ENCODE measurements at regions not wholly inside any gene's neighbourhood (a gene's known extent, or its start where the extent isn't known, plus 50 kb on each side); places are given as distances from the start of the nearest gene placed in this dataset.

DNA sequence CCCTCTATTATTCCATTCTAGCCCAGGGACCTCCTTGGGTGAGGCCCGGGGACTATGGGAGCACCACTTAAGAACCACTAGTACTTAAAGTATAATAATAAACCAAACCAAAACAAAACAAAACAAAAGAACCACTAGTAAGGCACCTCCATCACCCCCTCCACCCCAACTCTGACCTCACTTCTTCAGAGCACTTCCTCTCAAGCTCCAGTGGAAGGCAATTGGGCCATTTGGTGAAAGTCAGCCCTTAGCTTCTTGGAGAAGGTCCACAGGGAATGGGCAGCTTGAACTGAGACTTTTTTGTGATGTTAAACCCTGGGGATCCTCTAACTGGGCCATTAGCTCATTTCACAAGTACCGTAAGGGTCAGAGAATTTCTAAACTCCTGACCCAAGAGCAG is 237.3 kb downstream of the RHOU start:
- DNase-seq: no peak
- Histone ChIP-seq H3K36me3 (no peaks in the 10 kb centered on the region), H3K27me3 (no peaks in the 10 kb centered on the region), H3K9me3 (no peaks in the 10 kb centered on the region), H3K4me3 (no peak overlapping the region), H3K4me1 (no peaks in the 10 kb centered on the region), H3K27ac (no peak overlapping the region)
- intact Hi-C loops (cut with DNase I): no loop called here
- TF ChIP-seq EP300 (IDR thresholded peaks at IDR 0.05): no peak
- no peak for TF ChIP-seq POLR2A (IDR thresholded peaks at IDR 0.05)
- no peak for TF ChIP-seq POLR2AphosphoS5 (IDR thresholded peaks at IDR 0.05)
- TF ChIP-seq, protein P1, sequence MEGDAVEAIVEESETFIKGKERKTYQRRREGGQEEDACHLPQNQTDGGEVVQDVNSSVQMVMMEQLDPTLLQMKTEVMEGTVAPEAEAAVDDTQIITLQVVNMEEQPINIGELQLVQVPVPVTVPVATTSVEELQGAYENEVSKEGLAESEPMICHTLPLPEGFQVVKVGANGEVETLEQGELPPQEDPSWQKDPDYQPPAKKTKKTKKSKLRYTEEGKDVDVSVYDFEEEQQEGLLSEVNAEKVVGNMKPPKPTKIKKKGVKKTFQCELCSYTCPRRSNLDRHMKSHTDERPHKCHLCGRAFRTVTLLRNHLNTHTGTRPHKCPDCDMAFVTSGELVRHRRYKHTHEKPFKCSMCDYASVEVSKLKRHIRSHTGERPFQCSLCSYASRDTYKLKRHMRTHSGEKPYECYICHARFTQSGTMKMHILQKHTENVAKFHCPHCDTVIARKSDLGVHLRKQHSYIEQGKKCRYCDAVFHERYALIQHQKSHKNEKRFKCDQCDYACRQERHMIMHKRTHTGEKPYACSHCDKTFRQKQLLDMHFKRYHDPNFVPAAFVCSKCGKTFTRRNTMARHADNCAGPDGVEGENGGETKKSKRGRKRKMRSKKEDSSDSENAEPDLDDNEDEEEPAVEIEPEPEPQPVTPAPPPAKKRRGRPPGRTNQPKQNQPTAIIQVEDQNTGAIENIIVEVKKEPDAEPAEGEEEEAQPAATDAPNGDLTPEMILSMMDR (IDR thresholded peaks at IDR 0.05): no peak
- WGBS, 2 donors: 93 to 94% methylated on average over 2 of the region's 2 CpGs

DNA sequence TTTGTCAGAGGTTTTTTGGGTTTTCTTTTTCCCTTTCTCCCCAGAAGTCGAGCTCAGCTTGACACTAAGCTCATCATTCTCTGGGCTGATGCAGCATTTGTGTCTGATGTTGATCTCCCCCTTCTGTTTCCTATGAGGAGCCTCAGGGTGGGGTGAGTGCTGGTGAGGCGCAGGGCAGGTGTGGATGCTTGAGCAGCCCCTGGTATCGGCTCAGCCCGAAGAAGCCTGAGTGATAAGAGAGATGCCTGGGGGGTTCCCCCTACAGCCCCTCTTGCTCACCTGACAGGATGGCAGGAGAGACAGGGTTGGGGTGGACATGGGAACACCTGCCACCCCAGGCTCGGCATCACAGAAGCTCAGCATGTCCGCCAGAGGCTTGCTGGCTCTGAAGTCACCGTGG is 239.0 kb downstream of the RHOU start:
- H3K4me3 ChIP-seq: no peak overlapping the region
- H3K9me3 ChIP-seq: no peaks in the 10 kb centered on the region
- H3K36me3 ChIP-seq: no peaks in the 10 kb centered on the region
- DNase-seq: no peak
- H3K27ac ChIP-seq: no peak overlapping the region
- intact Hi-C loops (cut with DNase I): no loop called here
- H3K27me3 ChIP-seq: no peaks in the 10 kb centered on the region
- peaks cover 0 to 14% (median 6%) of the 10 kb centered on the region in 4 donors for H3K4me1 ChIP-seq
- TF ChIP-seq, protein P1 (IDR thresholded peaks at IDR 0.05): no peak
- no peak for TF ChIP-seq POLR2AphosphoS5 (IDR thresholded peaks at IDR 0.05)
- TF ChIP-seq POLR2A (IDR thresholded peaks at IDR 0.05): no peak
- TF ChIP-seq EP300 (IDR thresholded peaks at IDR 0.05): no peak
- WGBS, 2 donors: 84 to 91% methylated on average over 7 of the region's 7 CpGs

DNA sequence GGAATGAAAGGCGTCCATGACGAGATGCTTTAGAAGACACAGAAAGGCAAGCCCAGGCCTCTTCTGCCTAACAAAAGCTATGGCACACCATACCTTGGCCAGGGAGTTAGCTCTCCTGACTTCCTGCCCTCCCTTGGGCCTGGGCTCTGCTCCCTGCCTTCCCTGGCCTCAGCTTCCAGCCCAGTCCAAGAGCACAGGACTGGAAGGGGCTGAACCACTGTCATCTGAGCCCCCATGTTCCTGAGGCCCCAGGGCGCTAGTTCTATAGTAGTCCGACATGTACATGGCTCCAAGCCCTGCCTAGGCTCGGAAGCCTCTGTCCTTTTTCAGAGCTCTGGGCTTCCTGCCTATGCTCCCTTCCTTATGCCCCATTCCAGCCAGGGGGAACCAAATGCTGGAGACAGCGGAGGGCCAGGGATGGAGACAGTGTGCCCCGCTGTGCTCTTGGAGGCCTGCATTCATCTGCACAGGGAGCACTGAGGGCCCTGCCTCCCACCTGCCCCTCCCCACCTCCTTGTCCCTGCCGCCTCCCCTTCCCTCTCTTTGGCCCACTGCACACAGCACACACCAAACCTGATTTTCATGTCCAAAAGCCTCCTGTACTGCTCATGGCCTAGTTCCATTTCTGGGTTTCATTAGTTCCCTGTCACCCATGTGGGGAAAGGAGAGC is 240.1 kb downstream of the RHOU start:
- no peaks in the 10 kb centered on the region for H3K27me3 ChIP-seq
- DNase-seq: no peak
- TF ChIP-seq, protein P1 (IDR thresholded peaks at IDR 0.05): no peak
- TF ChIP-seq POLR2AphosphoS5 (IDR thresholded peaks at IDR 0.05) (no peak), POLR2A (IDR thresholded peaks at IDR 0.05) (no peak), EP300 (IDR thresholded peaks at IDR 0.05) (no peak)

DNA sequence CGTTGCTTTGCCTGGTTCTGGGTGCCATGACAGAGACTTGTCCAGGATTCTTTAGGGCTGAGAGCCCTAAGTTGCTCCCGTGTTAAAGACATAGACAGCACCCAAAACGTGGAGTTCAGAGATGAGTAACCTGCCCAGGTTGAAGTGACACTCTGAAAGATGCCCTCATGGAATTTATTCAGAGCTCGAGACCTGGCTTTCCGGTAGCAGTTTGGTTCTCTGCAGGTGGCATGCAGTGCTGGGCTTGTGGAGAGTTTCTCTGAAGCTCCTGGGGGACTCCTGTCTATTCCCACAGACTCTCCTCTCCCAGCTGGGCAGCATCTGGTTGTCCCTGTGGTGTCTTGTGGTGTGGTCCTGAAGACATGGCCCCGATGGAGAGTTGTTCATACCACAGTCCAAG is 241.0 kb downstream of the RHOU start:
- Histone ChIP-seq H3K4me1 (peaks cover 0 to 23% (median 9%) of the 10 kb centered on the region in 4 donors), H3K27ac (no peak overlapping the region), H3K9me3 (no peaks in the 10 kb centered on the region), H3K4me3 (no peak overlapping the region), H3K36me3 (no peaks in the 10 kb centered on the region), H3K27me3 (no peaks in the 10 kb centered on the region)
- TF ChIP-seq EP300 (IDR thresholded peaks at IDR 0.05) (no peak), POLR2AphosphoS5 (IDR thresholded peaks at IDR 0.05) (no peak), POLR2A (IDR thresholded peaks at IDR 0.05) (no peak)
- TF ChIP-seq, protein P1 (IDR thresholded peaks at IDR 0.05): no peak
- no peak for DNase-seq
- intact Hi-C loops (cut with DNase I): no loop called here
- WGBS, 2 donors: 84% methylated on average over 6 of the region's 6 CpGs

More for the DNA sequence above, 240.1 kb downstream of the RHOU start:
- Histone ChIP-seq H3K27ac (no peak overlapping the region), H3K9me3 (no peaks in the 10 kb centered on the region), H3K4me3 (no peak overlapping the region), H3K4me1 (peaks cover 0 to 23% (median 9%) of the 10 kb centered on the region in 4 donors), H3K36me3 (no peaks in the 10 kb centered on the region)
- 96 to 97% methylated on average over 8 of the region's 8 CpGs for WGBS, 2 donors
- intact Hi-C loops (cut with DNase I): no loop called here

DNA sequence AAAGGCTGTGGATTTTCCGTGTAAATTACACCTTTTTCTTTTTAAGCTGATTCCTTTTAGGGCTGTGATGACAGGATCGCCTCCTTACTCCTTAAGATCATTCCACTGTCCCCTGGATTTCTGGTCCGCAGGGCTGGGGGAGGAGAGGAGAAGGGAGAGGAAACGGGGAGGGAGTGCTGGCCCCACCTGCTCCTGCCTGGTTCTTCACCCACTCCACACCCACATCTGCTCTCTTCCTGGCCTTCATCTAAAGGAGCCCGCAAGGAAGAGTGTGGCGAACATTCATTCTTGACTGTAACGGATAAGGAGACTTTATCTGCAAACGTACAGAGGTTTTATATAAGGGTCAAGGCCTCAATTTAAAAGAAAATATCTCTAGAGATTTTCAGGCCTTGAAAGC is 242.0 kb downstream of the RHOU start:
- WGBS, 2 donors: 84 to 85% methylated on average over 8 of the region's 8 CpGs
- no peaks in the 10 kb centered on the region for H3K9me3 ChIP-seq
- H3K36me3 ChIP-seq: no peaks in the 10 kb centered on the region

More for the DNA sequence above, 242.0 kb downstream of the RHOU start:
- no peak overlapping the region for H3K27ac ChIP-seq
- TF ChIP-seq POLR2A (IDR thresholded peaks at IDR 0.05): no peak
- TF ChIP-seq EP300 (IDR thresholded peaks at IDR 0.05): no peak
- TF ChIP-seq, protein P1 (IDR thresholded peaks at IDR 0.05): no peak
- TF ChIP-seq POLR2AphosphoS5 (IDR thresholded peaks at IDR 0.05): no peak
- H3K4me1 ChIP-seq: peaks cover 0 to 23% (median 9%) of the 10 kb centered on the region in 4 donors
- intact Hi-C loops (cut with DNase I): no loop called here
- H3K4me3 ChIP-seq: no peak overlapping the region
- no peaks in the 10 kb centered on the region for H3K27me3 ChIP-seq
- DNase-seq: no peak

Measured in sigmoid colon (tissue), 6 donors.